HAP-1 (cell line): ENCODE measurements at regions not wholly inside any gene's neighbourhood (a gene's known extent, or its start where the extent isn't known, plus 50 kb on each side); places are given as distances from the start of the nearest gene placed in this dataset.
A peak's percentile ranks its signal among the peaks of the same experiment; 100 is the strongest.

Source experiments
- DNase-seq, 2 experiments: peaks; one replicate each; pipeline ENCODE4 v3.0.0-alpha.2; 2016 to 2020; ENCODE audit warnings: low spot score in 2 of 2
- H3K27me3 ChIP-seq: fragments of 250-450 bp; sonication (Bioruptor Pico); 2 replicates; pipeline ENCODE4 v1.5.1; 2020; ENCODE audit warnings: low read depth, mild to moderate bottlenecking, moderate library complexity
- H3K36me3 ChIP-seq: fragments of 250-450 bp; sonication (Bioruptor Pico); replicated peaks from 2 replicates; pipeline ENCODE4 v1.5.1; 2020; ENCODE audit warnings: mild to moderate bottlenecking
- H3K4me1 ChIP-seq: fragments of 250-450 bp; sonication (Bioruptor Pico); 2 replicates; pipeline ENCODE4 v1.5.1; 2020; ENCODE audit warnings: mild to moderate bottlenecking
- H3K4me3 ChIP-seq: fragments of 250-450 bp; sonication (Bioruptor Pico); 2 replicates; pipeline ENCODE4 v1.5.1; 2020; ENCODE audit warnings: mild to moderate bottlenecking, moderate library complexity
- H3K9me3 ChIP-seq: fragments of 250-450 bp; sonication (Bioruptor Pico); 2 replicates; pipeline ENCODE4 v1.5.1; 2020; ENCODE audit warnings: mild to moderate bottlenecking, moderate library complexity
- in situ Hi-C: fragments of 300-500 bp; cut with MboI; formaldehyde crosslinking; loops from 3 replicates; pipeline ENCODE4 v1.14.3; 2020; ENCODE audit warnings: low sequenced_read_pairs, inconsistent platforms, mixed read lengths

- Histone ChIP-seq H3K27me3 (no peaks in the 10 kb centered on the region), H3K4me1 (no peaks in the 10 kb centered on the region), H3K36me3 (no peaks in the 10 kb centered on the region), H3K9me3 (no peaks in the 10 kb centered on the region), H3K4me3 (no peak overlapping the region)
- DNase-seq = no peak
- in situ Hi-C loops = loop anchor here (25.0 kb wide), 1 partner anchor 985 kb away; no protein-coding TSS in a partner anchor
Observed at GRCh38 chr5:89721931-89722330, 687.6 kb downstream of the CETN3 start.

GRCh38 chr5:89721353-89721752 is 688.2 kb downstream of the CETN3 start:
- no peak for DNase-seq
- Histone ChIP-seq H3K4me3 (no peak overlapping the region), H3K36me3 (no peaks in the 10 kb centered on the region), H3K4me1 (no peaks in the 10 kb centered on the region), H3K9me3 (no peaks in the 10 kb centered on the region), H3K27me3 (no peaks in the 10 kb centered on the region)
- in situ Hi-C loops = loop anchor here (25.0 kb wide), 1 partner anchor 984 kb away; no protein-coding TSS in a partner anchor

GRCh38 chr5:89712134-89712700 is 697.3 kb downstream of the CETN3 start:
- DNase-seq = peak; percentile 51 to 96
- Histone ChIP-seq H3K9me3 (no peaks in the 10 kb centered on the region), H3K36me3 (no peaks in the 10 kb centered on the region), H3K4me1 (peaks cover 35% of the 10 kb centered on the region), H3K4me3 (no peak overlapping the region), H3K27me3 (no peaks in the 10 kb centered on the region)
- in situ Hi-C loops = loop anchor here (25.0 kb wide), 1 partner anchor 975 kb away; no protein-coding TSS in a partner anchor

GRCh38 chr5:89711526-89711925 is 698.0 kb downstream of the CETN3 start:
- DNase-seq = no peak
- H3K36me3 ChIP-seq = no peaks in the 10 kb centered on the region
- in situ Hi-C loops = loop anchor here (25.0 kb wide), 1 partner anchor 974 kb away; no protein-coding TSS in a partner anchor

GRCh38 chr5:89710006-89710405 is 699.5 kb downstream of the CETN3 start:
- H3K4me1 ChIP-seq = peaks cover 51% of the 10 kb centered on the region
- DNase-seq = peak in 1 of 2 experiments; percentile 42
- in situ Hi-C loops = loop anchor here (25.0 kb wide), 1 partner anchor 973 kb away; no protein-coding TSS in a partner anchor
- no peaks in the 10 kb centered on the region for H3K36me3 ChIP-seq
- H3K4me3 ChIP-seq = no peak overlapping the region
- no peaks in the 10 kb centered on the region for H3K9me3 ChIP-seq
- no peaks in the 10 kb centered on the region for H3K27me3 ChIP-seq

More at GRCh38 chr5:89711526-89711925, 698.0 kb downstream of the CETN3 start:
- no peaks in the 10 kb centered on the region for H3K9me3 ChIP-seq
- peaks cover 36% of the 10 kb centered on the region for H3K4me1 ChIP-seq
- no peak overlapping the region for H3K4me3 ChIP-seq
- no peaks in the 10 kb centered on the region for H3K27me3 ChIP-seq

- Histone ChIP-seq H3K27me3 (no peaks in the 10 kb centered on the region), H3K4me3 (no peak overlapping the region), H3K9me3 (no peaks in the 10 kb centered on the region), H3K4me1 (peaks cover 59% of the 10 kb centered on the region), H3K36me3 (no peaks in the 10 kb centered on the region)
- no peak for DNase-seq
- in situ Hi-C loops = loop anchor here (25.0 kb wide), 1 partner anchor 971 kb away; no protein-coding TSS in a partner anchor
Observed at GRCh38 chr5:89707891-89708290, 701.7 kb downstream of the CETN3 start.

- Histone ChIP-seq H3K9me3 (no peaks in the 10 kb centered on the region), H3K4me3 (no peak overlapping the region), H3K27me3 (no peaks in the 10 kb centered on the region), H3K4me1 (peaks cover 52% of the 10 kb centered on the region), H3K36me3 (no peaks in the 10 kb centered on the region)
- DNase-seq = no peak
- in situ Hi-C loops = loop anchor here (25.0 kb wide), 1 partner anchor 969 kb away; no protein-coding TSS in a partner anchor
Observed at GRCh38 chr5:89706731-89707130, 702.8 kb downstream of the CETN3 start.

- Histone ChIP-seq H3K27me3 (no peaks in the 10 kb centered on the region), H3K36me3 (no peaks in the 10 kb centered on the region), H3K4me3 (no peak overlapping the region), H3K4me1 (peaks cover 35% of the 10 kb centered on the region), H3K9me3 (no peaks in the 10 kb centered on the region)
- peak; percentile 61 to 97 for DNase-seq
- in situ Hi-C loops = loop anchor here (25.0 kb wide), 1 partner anchor 967 kb away; no protein-coding TSS in a partner anchor
Observed at GRCh38 chr5:89703817-89704216, 705.7 kb downstream of the CETN3 start.

GRCh38 chr5:89698028-89698427 is 711.5 kb downstream of the CETN3 start:
- H3K36me3 ChIP-seq = no peaks in the 10 kb centered on the region
- H3K4me1 ChIP-seq = peaks cover 25% of the 10 kb centered on the region
- no peak for DNase-seq
- H3K4me3 ChIP-seq = no peak overlapping the region
- in situ Hi-C loops = no loop called here
- no peaks in the 10 kb centered on the region for H3K9me3 ChIP-seq
- no peaks in the 10 kb centered on the region for H3K27me3 ChIP-seq

GRCh38 chr5:89697581-89697980 is 712.0 kb downstream of the CETN3 start:
- no peaks in the 10 kb centered on the region for H3K36me3 ChIP-seq
- H3K4me3 ChIP-seq = no peak overlapping the region
- no peaks in the 10 kb centered on the region for H3K27me3 ChIP-seq
- H3K4me1 ChIP-seq = peaks cover 23% of the 10 kb centered on the region
- H3K9me3 ChIP-seq = no peaks in the 10 kb centered on the region
- DNase-seq = no peak
- in situ Hi-C loops = no loop called here

GRCh38 chr5:89695371-89695770 is 714.2 kb downstream of the CETN3 start:
- H3K27me3 ChIP-seq = no peaks in the 10 kb centered on the region
- in situ Hi-C loops = no loop called here
- H3K36me3 ChIP-seq = no peaks in the 10 kb centered on the region
- peaks cover 23% of the 10 kb centered on the region for H3K4me1 ChIP-seq
- DNase-seq = no peak
- no peaks in the 10 kb centered on the region for H3K9me3 ChIP-seq
- H3K4me3 ChIP-seq = no peak overlapping the region

GRCh38 chr5:89694026-89694550 is 715.5 kb downstream of the CETN3 start:
- Histone ChIP-seq H3K36me3 (no peaks in the 10 kb centered on the region), H3K4me1 (peaks cover 23% of the 10 kb centered on the region), H3K4me3 (no peak overlapping the region), H3K9me3 (no peaks in the 10 kb centered on the region), H3K27me3 (no peaks in the 10 kb centered on the region)
- DNase-seq = peak in 1 of 2 experiments; percentile 81
- in situ Hi-C loops = no loop called here

GRCh38 chr5:89690331-89690730 is 719.2 kb downstream of the CETN3 start:
- Histone ChIP-seq H3K9me3 (no peaks in the 10 kb centered on the region; the same call in 1 of the 2 replicates), H3K36me3 (no peaks in the 10 kb centered on the region), H3K4me1 (peaks cover 19% of the 10 kb centered on the region), H3K4me3 (no peak overlapping the region), H3K27me3 (no peaks in the 10 kb centered on the region)
- in situ Hi-C loops = no loop called here
- no peak for DNase-seq

- no peak for DNase-seq
- no peaks in the 10 kb centered on the region for H3K27me3 ChIP-seq
- no peak overlapping the region for H3K4me3 ChIP-seq
- H3K9me3 ChIP-seq = no peaks in the 10 kb centered on the region; the same call in 1 of the 2 replicates
- in situ Hi-C loops = no loop called here
- no peaks in the 10 kb centered on the region for H3K36me3 ChIP-seq
- H3K4me1 ChIP-seq = no peaks in the 10 kb centered on the region
Observed at GRCh38 chr5:89686081-89686765, 723.3 kb downstream of the CETN3 start.
